Spleen (tissue), 11 donors: ENCODE measurements at regions not wholly inside any gene's neighbourhood (a gene's known extent, or its start where the extent isn't known, plus 50 kb on each side); places are given as distances from the start of the nearest gene placed in this dataset.

ENCODE experiments used
- DNase-seq: peaks from one replicate; pipeline ENCODE4 v3.0.0-alpha.2; 2020
- H3K27ac ChIP-seq, 8 donors: fragments of 200-600 bp; sonication (generic) in 7 of 8; 1 replicate in 4 of 8; 2 replicates in 4 of 8; pipeline versions ENCODE4 v1.5.0 to v1.8.0; 2016 to 2021; ENCODE audit warnings: inconsistent platforms in 4 of 8, mild to moderate bottlenecking in 4 of 8, moderate library complexity in 1 of 8
- H3K27me3 ChIP-seq, 7 donors: fragments of 200-600 bp; sonication (generic) in 6 of 7; replicated peaks in 1 of 7; 1 replicate in 4 of 7; 2 replicates in 3 of 7; pipeline versions ENCODE4 v1.5.0 to v1.8.0; 2016 to 2021; ENCODE audit warnings: inconsistent platforms in 3 of 7, mild to moderate bottlenecking in 1 of 7
- H3K36me3 ChIP-seq, 6 donors: fragments of 200-600 bp; sonication (generic) in 5 of 6; 1 replicate in 4 of 6; 2 replicates in 2 of 6; pipeline versions ENCODE4 v1.5.0 to v1.8.0; 2016 to 2021; ENCODE audit warnings: inconsistent platforms in 2 of 6
- H3K4me1 ChIP-seq, 6 donors: fragments of 200-600 bp; sonication (generic) in 5 of 6; 1 replicate in 3 of 6; 2 replicates in 3 of 6; pipeline versions ENCODE4 v1.5.0 to v1.8.0; 2016 to 2021; ENCODE audit warnings: inconsistent platforms in 3 of 6
- H3K4me3 ChIP-seq, 8 donors: fragments of 200-600 bp; sonication (generic) in 7 of 8; 1 replicate in 4 of 8; 2 replicates in 4 of 8; pipeline versions ENCODE4 v1.5.0 to v1.8.0; 2016 to 2021; ENCODE audit warnings: inconsistent platforms in 4 of 8, mild to moderate bottlenecking in 4 of 8, moderate library complexity in 2 of 8
- H3K9me3 ChIP-seq, 8 donors: fragments of 200-600 bp; sonication (generic) in 7 of 8; 1 replicate in 4 of 8; 2 replicates in 4 of 8; pipeline versions ENCODE4 v1.5.0 to v1.8.0; 2016 to 2021; ENCODE audit warnings: inconsistent platforms in 4 of 8
- POLR2A ChIP-seq, 3 donors: fragments of 450-650 bp; IDR thresholded peaks; one replicate each; pipeline ENCODE4 v1.5.1; 2017; ENCODE audit warnings: antibody characterized with exemption in 3 of 3, mild to moderate bottlenecking in 1 of 3
- POLR2AphosphoS5 ChIP-seq, 3 donors: sonication (generic); formaldehyde crosslinking; IDR thresholded peaks; one replicate each; pipeline ENCODE4 v1.5.1; 2017; ENCODE audit warnings: antibody characterized with exemption in 3 of 3
- WGBS, 5 donors: extraction: QIAGEN DNeasy Blood & Tissue Kit in 3 of 5; methylation state at CpG; one replicate each; pipeline versions ENCODE4 v1.1.5 to v1.1.7; 2013 to 2018; 5-methylcytosine and 5-hydroxymethylcytosine counted together
- intact Hi-C: fragments of 100-400 bp; cut with DNase I; formaldehyde crosslinking; loops from one replicate; pipeline ENCODE4 v1.15.0; 2023; ENCODE audit warnings: low total_unique reads
- TF ChIP-seq, protein P1 (sequence below), 11 experiments: fragments of 200-600 bp in 7 of 11; fragments of 450-650 bp in 4 of 11; sonication (generic) in 4 of 11; IDR thresholded peaks in 8 of 11; conservative IDR thresholded peaks in 3 of 11; 1 replicate in 7 of 11; 2 replicates in 4 of 11; pipeline versions ENCODE4 v1.4.0 to v1.8.0; 2016 to 2021; ENCODE audit warnings: antibody characterized with exemption in 11 of 11, inconsistent platforms in 4 of 11, mild to moderate bottlenecking in 1 of 11
- donor health status: healthy with polysubstance abuse.
- donor health status: DM: no; HTN: no; CAD: no; lungs with moderate emphysema.
- donor health status: DM: no; HTN: no; CAD: no.
- donor health status: Bipolar disorder and iron deficiency.
- donor health status: healthy.
- donor health status: DM: no; HTN: no; CAD: no.
- donor health status: DM: yes; HTN: yes; CAD: no.

DNA sequence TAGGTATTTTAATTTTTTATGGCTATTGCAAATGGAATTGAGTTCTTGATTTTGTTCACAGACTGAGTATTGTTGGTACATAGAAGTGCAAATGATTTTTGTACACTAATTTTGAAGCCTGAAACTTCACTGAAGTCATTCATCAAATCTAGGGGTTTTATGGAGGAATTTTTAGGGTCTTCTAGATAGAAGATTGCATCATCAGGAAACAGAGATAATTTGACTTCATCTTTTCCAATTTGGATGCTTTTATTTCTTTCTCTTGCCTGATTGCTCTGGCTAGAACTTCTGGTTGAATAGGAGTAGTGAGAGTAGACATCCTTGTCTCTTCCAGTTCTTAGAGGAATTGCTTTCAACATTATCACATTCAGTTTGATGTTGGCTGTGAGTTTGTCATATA, 58.2 kb upstream of the SNCAIP start:
- Histone ChIP-seq H3K9me3 (peaks cover 6 to 80% (median 38%) of the 10 kb centered on the region in 8 donors), H3K27me3 (no peaks in the 10 kb centered on the region), H3K36me3 (no peaks in the 10 kb centered on the region), H3K4me3 (no peak overlapping the region), H3K4me1 (no peaks in the 10 kb centered on the region), H3K27ac (no peak overlapping the region)
- intact Hi-C loops, result no loop called here
- no peak for DNase-seq
- no peak for TF ChIP-seq POLR2A (IDR thresholded peaks at IDR 0.05)
- TF ChIP-seq POLR2AphosphoS5 (IDR thresholded peaks at IDR 0.05), result no peak
- TF ChIP-seq, protein P1, sequence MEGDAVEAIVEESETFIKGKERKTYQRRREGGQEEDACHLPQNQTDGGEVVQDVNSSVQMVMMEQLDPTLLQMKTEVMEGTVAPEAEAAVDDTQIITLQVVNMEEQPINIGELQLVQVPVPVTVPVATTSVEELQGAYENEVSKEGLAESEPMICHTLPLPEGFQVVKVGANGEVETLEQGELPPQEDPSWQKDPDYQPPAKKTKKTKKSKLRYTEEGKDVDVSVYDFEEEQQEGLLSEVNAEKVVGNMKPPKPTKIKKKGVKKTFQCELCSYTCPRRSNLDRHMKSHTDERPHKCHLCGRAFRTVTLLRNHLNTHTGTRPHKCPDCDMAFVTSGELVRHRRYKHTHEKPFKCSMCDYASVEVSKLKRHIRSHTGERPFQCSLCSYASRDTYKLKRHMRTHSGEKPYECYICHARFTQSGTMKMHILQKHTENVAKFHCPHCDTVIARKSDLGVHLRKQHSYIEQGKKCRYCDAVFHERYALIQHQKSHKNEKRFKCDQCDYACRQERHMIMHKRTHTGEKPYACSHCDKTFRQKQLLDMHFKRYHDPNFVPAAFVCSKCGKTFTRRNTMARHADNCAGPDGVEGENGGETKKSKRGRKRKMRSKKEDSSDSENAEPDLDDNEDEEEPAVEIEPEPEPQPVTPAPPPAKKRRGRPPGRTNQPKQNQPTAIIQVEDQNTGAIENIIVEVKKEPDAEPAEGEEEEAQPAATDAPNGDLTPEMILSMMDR (IDR thresholded peaks at IDR 0.05 in 8 of 11, conservative IDR thresholded peaks at IDR 0.05 in 3 of 11), result no peak

DNA sequence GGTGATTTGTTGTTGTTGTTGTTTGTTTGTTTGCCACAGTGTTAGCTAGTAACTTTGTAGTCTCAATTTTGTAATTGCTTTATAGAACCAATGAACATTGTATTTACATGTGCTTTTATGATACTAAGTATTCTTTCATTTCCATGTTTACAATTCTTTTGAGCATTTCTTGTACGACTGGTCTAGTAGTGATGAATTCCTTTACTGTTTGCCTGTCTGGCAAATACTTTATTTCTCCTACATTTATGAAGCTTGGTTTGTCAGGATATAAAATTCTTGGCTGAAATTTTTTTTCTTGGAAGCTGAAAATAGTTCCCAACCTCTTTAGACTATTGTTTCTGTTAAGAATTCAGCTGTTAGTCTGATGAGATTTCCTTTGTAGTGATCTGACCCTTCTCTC, 55.6 kb upstream of the SNCAIP start:
- Histone ChIP-seq H3K27me3 (no peaks in the 10 kb centered on the region), H3K9me3 (peaks cover 6 to 72% (median 33%) of the 10 kb centered on the region in 8 donors), H3K4me1 (no peaks in the 10 kb centered on the region), H3K36me3 (no peaks in the 10 kb centered on the region), H3K4me3 (no peak overlapping the region), H3K27ac (no peak overlapping the region)
- intact Hi-C loops, result no loop called here
- TF ChIP-seq POLR2AphosphoS5 (IDR thresholded peaks at IDR 0.05) (no peak), POLR2A (IDR thresholded peaks at IDR 0.05) (no peak)
- TF ChIP-seq, protein P1 (IDR thresholded peaks at IDR 0.05 in 8 of 11, conservative IDR thresholded peaks at IDR 0.05 in 3 of 11), result no peak
- WGBS, 5 donors, result 78 to 98% (median 86%) methylated on average over 1 of the region's 1 CpG
- DNase-seq, result no peak

DNA sequence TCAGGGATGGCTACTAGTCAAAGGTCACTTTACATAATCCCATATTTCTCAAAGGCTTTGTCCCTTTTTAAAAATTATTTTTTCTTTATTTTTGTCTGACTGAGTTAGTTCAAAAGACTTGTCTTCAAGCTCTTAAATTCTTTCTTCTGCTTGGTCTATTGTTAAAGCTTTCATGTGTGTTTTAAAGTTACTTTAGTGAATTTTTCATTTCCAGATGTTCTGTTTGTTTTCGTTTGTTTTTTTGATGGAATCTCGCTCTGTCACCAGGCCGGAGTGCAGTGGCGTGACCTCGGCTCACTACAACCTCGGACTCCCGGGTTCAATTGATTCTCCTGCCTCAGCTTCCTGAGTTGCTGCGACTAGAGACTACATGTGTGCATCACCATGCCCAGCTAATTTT, 55.0 kb upstream of the SNCAIP start:
- Histone ChIP-seq H3K4me3 (no peak overlapping the region), H3K27ac (no peak overlapping the region), H3K9me3 (peaks cover 6 to 68% (median 33%) of the 10 kb centered on the region in 8 donors), H3K4me1 (no peaks in the 10 kb centered on the region), H3K27me3 (no peaks in the 10 kb centered on the region), H3K36me3 (no peaks in the 10 kb centered on the region)
- no peak for DNase-seq
- no peak for TF ChIP-seq POLR2AphosphoS5 (IDR thresholded peaks at IDR 0.05)
- TF ChIP-seq, protein P1 (IDR thresholded peaks at IDR 0.05 in 8 of 11, conservative IDR thresholded peaks at IDR 0.05 in 3 of 11), result no peak
- TF ChIP-seq POLR2A (IDR thresholded peaks at IDR 0.05), result no peak
- 93 to 97% (median 94%) methylated on average over 8 of the region's 8 CpGs for WGBS, 5 donors
- intact Hi-C loops, result no loop called here

DNA sequence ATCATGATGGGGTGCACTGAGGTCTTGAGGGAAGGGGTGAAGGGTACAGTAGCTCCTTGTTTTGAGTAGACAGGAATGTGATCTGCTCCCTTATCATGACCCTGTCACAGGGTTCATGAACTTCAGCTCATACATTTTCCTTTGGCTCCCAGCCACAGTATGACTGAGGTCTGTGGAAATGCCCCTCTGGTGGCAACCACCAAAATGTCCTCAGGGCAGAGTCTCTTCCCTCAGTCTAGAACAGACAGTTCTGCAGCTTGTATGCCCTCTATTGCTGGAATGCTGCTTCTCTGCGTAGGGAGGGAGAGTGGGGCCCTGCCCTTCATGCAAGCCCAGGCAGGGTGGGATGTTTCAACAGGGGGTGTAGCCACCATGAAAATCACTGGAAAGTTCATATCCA, 53.8 kb upstream of the SNCAIP start:
- no peaks in the 10 kb centered on the region for H3K4me1 ChIP-seq
- 80 to 100% (median 91%) methylated on average over 1 of the region's 1 CpG for WGBS, 5 donors
- no peak for DNase-seq
- H3K27me3 ChIP-seq, result no peaks in the 10 kb centered on the region
- H3K36me3 ChIP-seq, result no peaks in the 10 kb centered on the region
- intact Hi-C loops, result no loop called here
- peaks cover 6 to 56% (median 33%) of the 10 kb centered on the region in 8 donors for H3K9me3 ChIP-seq
- no peak overlapping the region for H3K4me3 ChIP-seq
- no peak overlapping the region for H3K27ac ChIP-seq
- TF ChIP-seq POLR2AphosphoS5 (IDR thresholded peaks at IDR 0.05) (no peak), POLR2A (IDR thresholded peaks at IDR 0.05) (no peak)
- TF ChIP-seq, protein P1 (IDR thresholded peaks at IDR 0.05 in 8 of 11, conservative IDR thresholded peaks at IDR 0.05 in 3 of 11), result no peak
